ENCODE measurements at regions not wholly inside any gene's neighbourhood (a gene's known extent, or its start where the extent isn't known, plus 50 kb on each side); places are given as distances from the start of the nearest gene placed in this dataset.

DNA sequence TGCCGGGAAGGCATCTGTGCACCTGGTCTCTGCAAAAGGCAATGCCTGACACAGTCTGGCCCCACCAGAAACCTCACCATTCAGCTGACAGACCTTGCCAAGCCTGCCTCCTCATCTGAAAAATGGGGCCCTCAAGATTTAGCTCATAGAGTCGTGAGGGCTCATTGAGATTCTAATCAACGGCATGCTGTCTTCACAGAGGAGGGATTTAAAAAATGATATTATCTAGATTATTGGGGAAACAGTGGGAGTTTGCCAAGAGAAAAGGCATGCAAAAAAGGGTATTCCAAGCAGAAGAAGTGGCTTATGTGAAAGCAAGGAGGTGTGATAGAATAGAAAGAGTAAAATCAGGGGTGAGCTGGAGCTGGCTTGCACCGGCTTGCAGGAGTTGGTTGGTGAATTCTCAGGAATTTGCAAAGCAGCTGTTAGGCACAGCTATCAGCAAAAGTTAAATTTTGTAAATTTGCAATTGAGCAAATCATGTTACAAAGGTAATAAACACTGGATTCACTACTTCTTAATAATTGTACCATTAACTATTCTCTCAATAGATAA is 91.7 kb upstream of the WNT4 start:
- TF ChIP-seq CTCF (IDR thresholded peaks at IDR 0.05; ENCODE audit: low read length) (no peak), EZH2 (IDR thresholded peaks at IDR 0.05; ENCODE audit: borderline replicate concordance, low read length) (no peak)

Measured in OCI-LY1 (cell line).